ENCODE measurements at regions not wholly inside any gene's neighbourhood (a gene's known extent, or its start where the extent isn't known, plus 50 kb on each side); places are given as distances from the start of the nearest gene placed in this dataset.

DNA sequence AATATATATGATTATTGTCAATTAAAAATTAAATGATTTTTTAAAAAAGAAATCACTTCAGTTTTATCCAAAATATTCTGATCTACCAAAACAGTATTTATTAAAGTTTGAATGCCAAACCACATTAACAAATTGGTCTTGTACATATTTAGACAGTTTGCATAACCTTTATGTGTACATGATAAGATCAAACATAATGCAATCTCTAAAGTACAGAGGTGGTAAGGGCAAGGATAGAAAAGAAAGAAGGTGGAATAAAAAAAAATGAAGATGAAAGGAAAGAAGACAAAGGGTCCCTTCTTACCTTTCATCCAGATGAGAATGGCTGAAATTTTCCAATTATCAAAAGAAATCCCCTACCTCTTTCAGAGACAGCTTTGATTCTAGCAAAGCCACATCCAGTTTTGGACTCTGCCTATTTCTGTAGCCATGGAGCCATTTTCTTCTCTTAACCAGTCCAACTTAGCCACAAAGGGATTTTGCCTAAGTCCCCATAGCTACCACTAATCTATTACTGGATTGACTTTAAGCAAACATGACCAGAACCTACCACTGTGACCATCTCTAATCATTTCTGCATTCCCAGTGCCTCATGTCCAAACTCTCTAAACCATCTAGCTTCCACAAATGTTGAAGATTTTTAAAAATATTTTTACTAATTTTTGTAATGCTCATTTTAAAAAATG lies 133.3 kb upstream of the TRPM3 start:
- TF ChIP-seq ZFX (IDR thresholded peaks at IDR 0.05): no peak
- TF ChIP-seq, protein P1, sequence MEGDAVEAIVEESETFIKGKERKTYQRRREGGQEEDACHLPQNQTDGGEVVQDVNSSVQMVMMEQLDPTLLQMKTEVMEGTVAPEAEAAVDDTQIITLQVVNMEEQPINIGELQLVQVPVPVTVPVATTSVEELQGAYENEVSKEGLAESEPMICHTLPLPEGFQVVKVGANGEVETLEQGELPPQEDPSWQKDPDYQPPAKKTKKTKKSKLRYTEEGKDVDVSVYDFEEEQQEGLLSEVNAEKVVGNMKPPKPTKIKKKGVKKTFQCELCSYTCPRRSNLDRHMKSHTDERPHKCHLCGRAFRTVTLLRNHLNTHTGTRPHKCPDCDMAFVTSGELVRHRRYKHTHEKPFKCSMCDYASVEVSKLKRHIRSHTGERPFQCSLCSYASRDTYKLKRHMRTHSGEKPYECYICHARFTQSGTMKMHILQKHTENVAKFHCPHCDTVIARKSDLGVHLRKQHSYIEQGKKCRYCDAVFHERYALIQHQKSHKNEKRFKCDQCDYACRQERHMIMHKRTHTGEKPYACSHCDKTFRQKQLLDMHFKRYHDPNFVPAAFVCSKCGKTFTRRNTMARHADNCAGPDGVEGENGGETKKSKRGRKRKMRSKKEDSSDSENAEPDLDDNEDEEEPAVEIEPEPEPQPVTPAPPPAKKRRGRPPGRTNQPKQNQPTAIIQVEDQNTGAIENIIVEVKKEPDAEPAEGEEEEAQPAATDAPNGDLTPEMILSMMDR (conservative IDR thresholded peaks at IDR 0.05): no peak
- no peak overlapping the region for H3K27ac ChIP-seq

DNA sequence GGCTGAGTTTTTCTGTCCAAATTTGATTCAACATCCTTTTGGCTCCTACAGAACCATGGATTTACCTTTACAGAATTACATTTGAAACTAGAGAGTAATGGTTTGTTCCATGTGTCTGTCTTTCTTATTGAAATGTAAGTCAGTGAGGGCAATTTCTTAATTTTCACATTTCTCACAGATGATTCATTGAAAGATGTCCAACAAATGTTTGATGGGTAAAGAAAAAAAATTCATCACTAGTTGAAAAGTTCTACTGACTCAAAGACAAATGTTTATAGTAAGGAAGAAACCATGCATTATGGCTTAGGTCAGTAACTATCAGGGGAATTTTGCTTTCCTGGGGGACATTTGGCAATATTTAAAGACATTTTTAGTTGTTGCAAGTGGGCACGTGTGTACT lies 131.6 kb upstream of the TRPM3 start:
- TF ChIP-seq, protein P1 (conservative IDR thresholded peaks at IDR 0.05): no peak
- TF ChIP-seq ZFX (IDR thresholded peaks at IDR 0.05): no peak
- no peak overlapping the region for H3K27ac ChIP-seq

- H3K27ac ChIP-seq: no peak overlapping the region
- no peak for TF ChIP-seq ZFX (IDR thresholded peaks at IDR 0.05)
- TF ChIP-seq, protein P1 (conservative IDR thresholded peaks at IDR 0.05): no peak
Measured at GRCh38 chr9:71250581-71250980, 129.2 kb upstream of the TRPM3 start.

DNA sequence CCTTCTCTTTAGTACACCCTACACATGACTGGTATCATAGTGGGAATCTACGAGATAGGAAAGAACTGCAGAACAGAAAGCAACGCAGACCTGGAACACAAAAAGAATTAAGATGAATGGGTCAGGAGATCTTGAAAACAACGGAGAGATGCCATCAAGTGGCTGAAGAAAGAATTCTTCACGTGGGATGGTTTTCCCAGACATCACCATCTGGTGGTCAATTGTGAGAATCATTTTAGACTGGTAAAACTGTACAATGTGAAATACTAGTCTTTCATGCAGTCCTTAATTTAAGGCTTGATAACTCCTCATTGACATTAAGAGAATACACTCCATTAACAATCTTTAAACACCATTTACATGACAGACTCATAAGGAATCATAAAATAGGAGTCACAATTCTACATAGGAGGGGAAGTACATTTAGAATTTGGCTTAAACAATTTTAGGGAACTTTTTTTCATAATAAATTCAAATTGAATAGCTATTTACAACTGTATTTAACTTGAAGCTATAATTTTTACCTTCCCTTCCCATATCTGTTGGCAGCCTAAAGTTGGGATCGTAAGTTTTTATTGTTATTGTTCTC lies 128.4 kb upstream of the TRPM3 start:
- no peak overlapping the region for H3K27ac ChIP-seq
- TF ChIP-seq, protein P1 (conservative IDR thresholded peaks at IDR 0.05): peak; percentile 92
- no peak for TF ChIP-seq ZFX (IDR thresholded peaks at IDR 0.05)

DNA sequence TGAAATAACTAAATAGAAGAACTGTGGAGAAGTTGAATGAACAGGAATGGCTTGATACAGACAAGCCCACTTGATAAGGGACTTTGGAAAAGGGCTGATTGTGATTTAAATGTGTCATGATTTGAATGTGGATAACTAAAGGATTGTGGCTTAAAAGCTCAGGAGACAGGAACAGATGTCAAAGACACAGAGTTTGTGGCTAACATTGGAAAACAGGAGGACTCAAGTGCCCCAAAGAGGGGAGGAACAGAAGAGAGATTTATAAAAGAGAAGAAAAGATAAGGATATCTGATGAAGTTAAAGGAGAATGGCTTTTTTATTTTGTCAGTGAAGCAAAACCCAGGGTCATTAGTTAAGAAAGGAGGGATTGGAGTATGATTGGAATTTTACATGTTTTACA lies 124.2 kb upstream of the TRPM3 start:
- no peak for TF ChIP-seq ZFX (IDR thresholded peaks at IDR 0.05)
- TF ChIP-seq, protein P1 (conservative IDR thresholded peaks at IDR 0.05): no peak
- H3K27ac ChIP-seq: no peak overlapping the region

DNA sequence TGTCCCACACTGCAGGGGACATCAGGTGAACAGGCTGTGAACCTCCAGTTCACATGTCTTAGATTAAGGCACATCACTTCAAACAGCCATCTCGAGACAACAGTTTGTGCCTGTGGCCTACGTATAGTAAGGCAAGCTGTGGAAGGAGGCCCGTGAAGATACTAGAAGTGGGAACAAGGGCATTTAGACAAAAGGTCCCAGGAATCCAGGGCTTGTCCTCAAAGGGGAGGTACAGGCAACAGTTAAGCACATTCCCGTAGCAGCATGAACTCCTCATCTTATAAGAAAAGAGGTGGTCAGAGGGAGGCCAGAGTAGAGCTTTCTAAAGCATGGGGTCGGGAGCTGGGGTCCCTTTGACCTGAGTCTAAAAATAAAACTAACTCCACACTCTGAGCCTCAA lies 122.5 kb upstream of the TRPM3 start:
- TF ChIP-seq, protein P1 (conservative IDR thresholded peaks at IDR 0.05): no peak
- TF ChIP-seq ZFX (IDR thresholded peaks at IDR 0.05): no peak
- no peak overlapping the region for H3K27ac ChIP-seq

GRCh38 chr9:71242081-71242480 lies 120.7 kb upstream of the TRPM3 start:
- TF ChIP-seq, protein P1 (conservative IDR thresholded peaks at IDR 0.05): no peak
- TF ChIP-seq ZFX (IDR thresholded peaks at IDR 0.05): no peak

More at GRCh38 chr9:71242081-71242480, 120.7 kb upstream of the TRPM3 start:
- H3K27ac ChIP-seq: no peak overlapping the region
